T-helper 1 cell (primary cell): ENCODE measurements at regions not wholly inside any gene's neighbourhood (a gene's known extent, or its start where the extent isn't known, plus 50 kb on each side); places are given as distances from the start of the nearest gene placed in this dataset.
"Not testable (repeated sequence)": the region's sequence is repeated elsewhere in the genome, so short reads cannot be mapped to it uniquely, and the experiment has no call there.

Source experiments
- DNase-seq, 5 donors: peaks; one replicate each; pipeline ENCODE4 v3.0.0-alpha.2; 2012 to 2020

DNA sequence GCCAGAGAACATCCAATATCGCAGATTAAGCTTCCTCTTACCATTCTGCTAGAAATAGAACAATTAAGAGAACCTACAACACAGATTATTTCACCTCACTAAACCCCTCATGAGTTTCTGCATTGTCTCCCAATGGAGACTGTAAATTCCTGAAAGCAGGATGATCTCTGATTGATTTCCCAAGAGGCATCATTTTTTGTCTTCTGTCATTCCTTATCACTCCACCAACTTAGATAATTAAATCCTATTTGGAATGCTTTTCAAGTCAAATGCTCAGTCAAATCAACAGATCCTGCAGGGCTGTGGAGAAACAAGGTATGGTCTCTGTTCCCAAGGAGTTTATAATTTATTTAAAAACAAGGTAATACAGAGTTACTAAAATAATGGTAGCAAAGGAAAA lies 161.5 kb downstream of the MTERF1 start:
- DNase-seq, result no peak

DNA sequence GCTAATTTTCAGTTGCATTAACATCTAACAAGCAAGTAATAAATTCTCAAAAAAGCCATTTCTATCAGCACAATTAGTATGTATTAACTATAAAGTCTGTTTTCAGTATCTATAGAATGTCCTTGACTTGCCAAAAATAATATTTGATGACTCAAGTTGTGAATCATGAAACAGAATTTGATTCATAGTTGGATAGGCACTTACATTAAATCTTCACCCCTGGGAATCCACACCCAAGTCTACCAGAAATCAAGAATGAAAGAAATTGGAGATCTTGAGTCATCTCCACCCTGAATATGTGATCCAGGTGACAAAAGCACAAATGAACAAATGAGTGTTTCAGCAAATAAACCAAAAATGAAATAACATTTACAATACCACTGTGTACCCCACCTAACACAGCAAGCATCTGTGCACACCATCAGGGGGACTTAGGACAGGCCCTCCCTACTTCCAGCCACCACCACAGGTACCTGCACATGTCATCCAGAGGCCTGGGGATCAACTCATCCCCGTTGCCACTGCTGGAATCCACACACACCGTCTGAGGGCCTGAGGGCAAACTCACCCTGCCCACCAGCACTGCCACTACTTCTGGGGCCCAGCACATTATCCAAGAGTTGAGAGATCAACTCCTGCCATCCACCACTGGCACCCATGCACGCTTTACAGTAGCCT lies 160.1 kb downstream of the MTERF1 start:
- no peak for DNase-seq

DNA sequence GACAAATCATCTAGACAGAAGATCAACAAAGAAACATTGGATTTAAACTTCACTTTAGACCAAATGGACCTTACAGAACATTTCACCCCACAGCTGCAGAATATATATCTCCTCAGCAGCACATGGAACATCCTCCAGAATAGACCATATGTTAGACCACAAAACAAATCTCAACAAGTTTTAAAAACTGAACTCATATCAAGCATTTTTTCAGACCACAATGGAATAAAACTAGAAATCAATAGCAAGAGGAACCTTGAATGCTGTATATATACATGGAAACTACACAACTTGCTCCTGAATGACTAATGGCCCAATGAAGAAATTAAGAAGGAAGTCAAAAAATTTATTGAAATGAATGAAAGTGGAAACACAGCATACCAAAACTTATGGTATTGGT lies 157.7 kb downstream of the MTERF1 start:
- no peak for DNase-seq

DNA sequence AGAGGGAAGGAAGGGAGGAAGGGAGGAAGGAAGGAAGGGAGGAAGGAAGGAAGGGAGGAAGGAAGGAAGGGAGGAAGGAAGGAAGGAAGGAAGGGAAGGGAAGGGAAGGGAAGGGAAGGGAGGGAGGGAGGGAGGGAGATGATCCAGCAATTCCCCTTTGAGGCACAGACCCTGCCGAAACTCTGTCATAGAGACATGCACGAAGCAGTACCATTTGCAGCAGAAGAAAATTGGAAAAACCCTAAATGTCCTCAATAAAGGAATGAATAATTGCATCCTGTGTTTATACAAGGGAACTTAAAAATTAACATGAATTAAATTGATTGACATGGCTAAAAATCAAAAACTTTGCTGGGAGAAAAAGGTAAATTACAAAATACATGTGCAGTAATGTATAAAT lies 151.5 kb downstream of the MTERF1 start:
- DNase-seq, result not testable (repeated sequence)

DNA sequence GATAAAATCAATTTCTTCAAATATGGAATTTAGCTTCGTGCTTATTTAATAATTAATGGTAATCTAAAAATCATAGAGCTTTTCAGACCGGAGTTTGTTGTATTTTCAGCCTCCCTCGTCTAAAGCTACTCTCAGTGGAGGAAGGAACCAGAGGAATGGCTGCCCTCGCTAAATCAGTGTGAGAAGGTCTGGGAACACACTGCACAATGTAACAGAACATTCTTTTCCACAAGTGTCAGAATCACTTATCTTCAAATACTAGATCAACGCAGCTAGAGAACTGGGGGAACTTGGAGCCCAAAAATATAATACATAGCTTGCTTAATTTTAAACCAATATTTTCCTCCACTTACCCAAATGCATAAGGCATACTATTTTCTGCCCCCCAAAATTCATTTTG lies 148.5 kb downstream of the MTERF1 start:
- no peak for DNase-seq

DNA sequence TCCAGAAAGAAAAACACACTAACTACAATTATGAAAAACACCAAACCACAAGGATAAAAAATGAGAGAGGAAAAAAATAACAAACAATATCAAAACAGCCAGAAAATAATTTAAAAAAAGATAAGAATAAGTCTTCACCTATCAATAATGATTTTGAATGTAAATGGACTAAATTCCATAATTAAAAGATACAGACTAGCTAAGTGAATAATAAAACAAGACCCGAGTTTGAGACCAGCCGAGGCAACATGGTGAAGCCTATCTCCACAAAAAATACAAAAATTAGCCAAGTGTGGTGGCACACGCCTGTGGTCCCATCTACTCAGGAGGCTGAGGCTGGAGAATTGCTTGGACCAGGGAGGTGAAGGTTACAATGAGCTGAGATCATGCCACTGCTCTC lies 131.1 kb downstream of the MTERF1 start:
- no peak for DNase-seq

DNA sequence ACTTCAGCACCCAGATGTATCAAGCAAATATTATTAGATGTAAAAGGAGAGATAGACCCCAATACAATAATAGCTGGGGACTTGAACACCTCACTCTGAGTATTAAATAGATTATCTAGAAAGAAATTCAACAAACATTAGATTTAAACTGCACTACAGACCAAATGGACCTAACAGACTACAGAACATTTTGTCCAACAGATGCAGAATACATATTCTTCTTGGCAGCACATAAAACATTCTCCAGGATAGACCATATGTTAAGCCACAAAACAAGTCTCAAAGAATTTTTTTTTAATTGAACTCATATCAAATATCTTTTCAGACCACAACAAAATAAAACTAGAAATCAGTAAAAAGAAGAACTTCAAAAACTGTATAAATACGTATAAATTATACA lies 130.4 kb downstream of the MTERF1 start:
- DNase-seq, result no peak

DNA sequence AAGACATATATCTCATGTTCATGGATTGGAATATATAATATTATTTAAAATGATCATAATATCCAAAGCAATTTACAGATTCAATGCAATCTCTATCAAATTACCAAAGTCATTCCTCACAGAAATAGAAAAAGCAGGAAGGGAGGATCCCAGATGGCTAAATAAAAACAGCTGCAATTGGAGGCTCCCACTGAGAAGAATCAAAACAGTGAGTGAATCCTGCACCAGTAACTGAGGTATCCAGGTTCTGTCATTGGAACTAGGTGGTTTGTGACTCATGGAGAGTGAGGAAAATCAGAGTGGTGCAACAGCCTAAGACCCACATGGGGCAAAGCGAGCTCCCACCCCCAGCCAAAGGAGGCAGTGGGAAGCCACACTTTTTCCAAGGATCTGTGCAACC lies 128.4 kb downstream of the MTERF1 start:
- no peak for DNase-seq

DNA sequence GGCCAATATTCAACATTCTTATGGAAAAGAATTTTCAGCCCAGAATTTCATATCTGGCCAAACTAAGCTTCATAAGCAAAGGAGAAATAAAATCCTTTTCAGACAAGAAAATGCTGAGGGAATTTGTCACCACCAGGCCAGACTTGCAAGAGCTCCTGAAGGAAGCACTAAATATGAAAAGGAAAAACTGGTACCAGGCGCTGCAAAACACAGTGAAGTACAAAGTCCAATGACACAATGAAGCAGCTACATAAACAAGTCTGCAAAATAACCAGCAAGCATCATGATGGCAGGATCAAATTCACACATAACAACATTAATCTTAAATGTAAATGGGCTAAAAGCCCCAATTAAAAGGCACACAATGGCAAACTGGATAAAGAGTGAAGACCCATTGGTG lies 126.2 kb downstream of the MTERF1 start:
- not testable (repeated sequence) for DNase-seq

DNA sequence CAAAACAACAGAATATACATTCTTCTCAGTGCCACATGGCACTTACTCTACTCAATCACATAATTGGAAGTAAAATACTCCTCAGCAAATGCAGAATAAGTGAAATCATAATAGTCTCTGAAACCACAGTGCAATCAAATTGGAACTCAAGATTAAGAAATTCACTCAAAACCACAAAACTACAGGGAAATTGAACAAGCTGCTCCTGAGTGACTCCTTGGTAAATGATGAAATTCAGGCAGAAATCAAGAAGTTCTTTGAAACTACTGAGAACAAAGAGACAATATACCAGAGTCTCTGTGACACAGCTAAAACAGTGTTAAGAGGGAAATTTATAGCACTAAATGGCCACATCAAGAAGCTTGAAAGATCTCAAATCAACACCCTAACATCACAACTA lies 125.4 kb downstream of the MTERF1 start:
- DNase-seq, result not testable (repeated sequence)

DNA sequence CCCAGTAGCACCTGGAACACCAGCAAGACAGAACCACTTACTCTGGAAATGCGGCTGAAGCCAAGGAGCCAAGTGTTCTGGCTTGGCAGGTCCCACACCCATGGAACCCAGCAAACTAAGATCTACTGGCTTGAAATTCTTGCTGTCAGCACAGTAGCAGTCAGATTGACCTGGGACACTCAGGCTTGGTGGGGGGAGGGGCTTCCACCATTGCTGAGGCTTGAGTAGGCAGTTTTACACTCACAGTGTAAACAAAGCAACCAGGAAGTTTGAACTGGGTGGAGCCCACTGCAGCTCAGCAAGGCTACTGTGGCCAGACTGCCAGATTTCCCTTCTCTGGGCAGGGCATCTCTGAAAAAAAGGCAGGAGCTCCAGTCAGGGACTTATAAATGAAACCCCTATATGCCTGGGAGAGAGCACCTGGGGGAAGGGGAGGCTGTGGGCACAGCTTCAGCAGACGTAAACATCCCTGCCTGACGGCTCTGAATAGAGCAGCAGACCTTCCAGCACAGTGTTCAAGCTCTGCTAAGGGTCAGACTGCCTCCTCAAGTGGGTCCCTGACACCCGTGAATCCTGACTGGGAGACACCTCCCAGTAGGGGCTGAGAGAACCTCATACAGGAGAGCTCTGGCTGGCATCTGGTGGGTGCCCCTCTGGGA lies 121.2 kb downstream of the MTERF1 start:
- no peak for DNase-seq

DNA sequence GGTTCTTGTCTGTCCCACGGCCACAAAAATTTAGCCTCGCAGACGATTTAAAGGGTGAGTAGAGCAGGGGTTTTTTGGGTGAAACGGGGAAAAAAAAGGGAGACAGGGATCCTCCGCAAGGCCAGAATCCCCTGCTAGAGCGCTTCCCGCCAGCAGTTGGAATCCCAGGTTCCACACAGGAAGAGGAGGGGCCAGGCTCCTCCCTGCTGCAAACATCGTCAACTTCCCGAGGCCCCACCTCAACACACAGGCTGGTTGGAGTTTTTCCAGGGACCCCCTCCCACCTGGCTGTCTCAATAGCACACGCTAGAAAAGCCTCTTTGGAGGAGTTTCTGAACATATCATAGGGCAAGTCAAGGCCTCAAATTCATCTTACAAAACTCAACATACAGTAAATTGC lies 112.7 kb downstream of the MTERF1 start:
- DNase-seq, result no peak

DNA sequence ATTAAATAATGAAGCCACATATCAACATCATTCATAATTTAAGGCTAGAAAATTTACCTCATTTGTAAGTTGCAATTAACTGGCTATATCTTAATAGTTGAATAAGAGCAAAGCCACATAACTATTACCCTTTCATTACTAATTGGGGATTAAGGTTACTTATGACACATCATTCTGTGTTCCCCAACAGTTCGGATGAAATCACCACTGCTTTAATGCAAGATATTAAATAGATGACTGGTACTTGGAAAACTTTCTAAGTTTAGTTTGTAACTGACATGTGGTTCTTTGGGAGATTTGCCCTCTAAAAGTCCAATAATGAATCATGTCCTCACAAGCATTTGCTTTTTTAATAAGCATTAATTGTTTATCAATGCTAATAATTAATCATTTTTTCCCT lies 109.1 kb downstream of the MTERF1 start:
- DNase-seq, result no peak

DNA sequence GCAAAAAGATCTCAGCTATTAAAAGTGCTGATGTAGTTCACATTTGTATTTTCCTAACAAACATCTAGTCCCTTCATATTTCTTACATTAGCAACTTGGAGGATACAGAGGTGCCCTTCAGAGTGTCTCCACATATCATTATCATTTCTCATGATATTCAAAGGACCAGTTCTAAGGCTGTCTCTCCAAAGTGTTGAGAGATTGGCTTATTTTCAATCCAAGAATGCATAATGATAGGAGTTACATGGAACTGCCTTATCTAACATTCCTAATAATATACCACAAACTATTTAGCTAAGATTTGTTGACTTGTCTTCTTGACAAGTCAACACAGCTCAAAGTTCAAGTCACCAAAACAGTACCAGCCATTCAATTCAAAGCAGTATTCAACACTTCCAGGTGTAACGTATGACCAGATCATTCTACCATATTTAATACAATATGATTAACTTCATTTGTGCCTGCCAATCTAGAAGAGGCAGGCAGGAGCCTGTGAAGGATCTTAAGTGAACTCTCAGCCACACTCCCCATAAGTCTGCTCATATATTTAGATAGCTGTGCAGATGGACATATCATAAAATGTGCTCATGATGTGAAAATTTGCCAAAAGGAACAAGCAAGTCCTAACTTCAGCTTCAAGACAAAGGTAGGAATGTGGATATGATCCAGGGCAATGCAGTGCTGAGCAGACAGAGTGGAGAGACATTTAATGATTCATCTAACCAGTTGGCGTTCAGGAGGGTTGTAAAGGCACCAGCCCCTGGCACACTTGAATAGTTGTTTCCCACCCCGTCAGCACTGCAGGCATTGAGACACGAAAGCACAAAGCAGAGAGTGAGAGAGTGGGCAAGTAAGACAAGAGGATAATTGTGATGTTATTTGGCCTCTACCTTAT lies 108.3 kb downstream of the MTERF1 start:
- DNase-seq, result no peak

DNA sequence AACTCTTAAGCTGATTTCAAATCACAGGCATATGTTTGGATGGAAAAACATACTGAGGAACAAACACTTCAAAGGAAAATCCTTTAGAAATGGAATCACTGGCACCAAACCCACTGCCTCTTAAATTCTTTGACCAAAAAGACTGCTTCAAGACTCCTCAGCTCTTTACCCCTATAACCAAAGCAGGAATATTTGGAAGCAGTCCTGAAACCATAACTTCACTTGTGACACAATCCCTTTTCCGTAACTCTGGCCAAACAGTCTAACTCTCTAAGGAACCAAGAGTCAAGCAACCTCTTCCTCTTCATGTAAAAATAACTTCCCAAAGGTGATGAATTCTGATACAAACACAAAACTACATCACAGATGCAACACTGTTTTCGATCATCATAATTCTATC lies 104.3 kb downstream of the MTERF1 start:
- no peak for DNase-seq

DNA sequence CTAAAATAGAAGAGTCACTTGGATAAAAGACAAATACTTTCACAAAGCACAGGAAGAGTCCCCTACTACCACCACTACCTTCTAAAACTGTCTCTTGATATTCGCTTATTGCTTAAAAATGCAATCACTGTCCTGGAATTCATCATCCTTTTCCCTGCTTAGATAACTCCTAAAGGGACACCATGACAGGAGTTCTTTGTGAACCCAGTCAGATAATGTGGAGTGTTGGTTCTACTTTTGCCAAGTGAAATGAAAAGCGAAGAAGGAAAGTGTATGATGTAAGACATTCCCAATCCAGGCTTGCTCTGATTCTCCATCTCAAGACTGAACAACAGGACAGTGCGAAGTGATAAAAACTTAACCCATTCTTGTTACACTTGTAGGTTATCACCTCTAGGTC lies 103.0 kb downstream of the MTERF1 start:
- DNase-seq, result no peak

DNA sequence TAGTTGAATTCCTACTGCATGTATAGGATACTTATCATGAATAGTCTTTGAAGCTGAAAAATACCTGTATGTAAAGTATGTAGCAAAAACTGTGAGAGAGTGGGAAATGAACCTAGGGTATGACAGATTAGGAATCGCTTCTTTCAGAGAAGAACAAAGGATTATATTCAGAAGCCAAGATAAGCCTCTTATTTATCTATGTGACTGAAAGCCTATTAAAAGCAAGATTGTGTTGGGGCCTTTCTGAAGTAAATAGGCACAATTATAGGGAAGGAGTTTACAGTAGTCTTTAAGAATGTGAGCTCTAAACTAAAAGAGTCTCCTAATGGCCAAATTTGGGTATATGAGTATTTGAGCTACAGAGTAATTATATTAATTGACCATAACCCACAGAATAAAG lies 102.1 kb downstream of the MTERF1 start:
- no peak for DNase-seq

DNA sequence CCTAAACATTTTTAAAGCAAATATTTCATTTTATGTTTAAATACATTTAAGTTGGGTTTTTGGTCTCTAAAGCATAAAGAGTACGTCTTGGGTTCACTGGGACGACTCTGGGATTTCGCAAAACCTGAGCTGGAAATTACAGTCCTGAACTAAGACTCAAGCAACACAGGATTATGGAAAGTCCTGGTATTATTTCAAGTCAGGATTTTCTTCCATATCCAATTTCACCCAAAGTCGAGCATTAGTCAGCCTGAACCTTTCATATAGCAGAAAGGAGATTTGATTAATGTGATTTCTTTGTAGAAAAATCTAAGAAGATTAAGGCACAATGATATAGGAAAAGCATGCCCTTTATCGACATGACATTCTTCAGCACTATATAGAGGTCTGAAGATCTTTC lies 100.0 kb downstream of the MTERF1 start:
- DNase-seq, result no peak

DNA sequence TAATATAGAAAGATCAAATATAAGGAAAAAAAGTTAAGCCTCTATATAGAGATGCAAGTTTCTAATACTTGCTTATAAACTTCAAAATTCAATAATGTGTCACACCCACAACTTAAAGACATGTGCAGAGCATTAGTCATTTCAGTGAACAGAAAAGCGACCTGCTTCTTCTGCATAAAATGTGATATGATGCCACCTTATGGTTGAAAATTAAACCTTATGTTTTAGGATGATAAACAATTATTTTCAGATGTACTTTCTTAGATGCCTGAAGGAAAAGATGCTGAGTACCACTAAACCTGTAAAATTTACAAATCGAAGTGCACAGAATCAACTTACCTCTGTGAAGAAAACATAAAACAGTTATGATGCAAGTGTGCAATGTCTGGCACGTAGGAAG lies 96.0 kb downstream of the MTERF1 start:
- no peak for DNase-seq

DNA sequence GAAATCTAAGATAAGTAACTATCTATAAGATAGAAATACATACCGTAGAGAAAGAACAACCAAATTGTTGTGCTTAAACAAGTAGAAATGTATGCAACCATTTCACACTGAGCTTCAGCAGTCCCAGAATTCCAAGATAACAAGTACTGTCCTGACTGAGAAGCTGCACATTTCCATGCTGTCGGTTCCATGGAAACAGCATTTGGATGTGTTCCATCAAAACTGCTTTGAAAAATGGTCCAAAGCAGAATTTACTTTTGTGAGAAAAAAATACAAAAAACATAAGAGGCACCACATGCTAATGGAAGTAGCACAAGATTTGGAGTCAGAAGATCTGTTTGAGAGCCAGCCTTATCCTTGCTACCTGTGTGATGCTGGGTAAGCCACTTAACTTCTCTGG lies 92.6 kb downstream of the MTERF1 start:
- no peak for DNase-seq

DNA sequence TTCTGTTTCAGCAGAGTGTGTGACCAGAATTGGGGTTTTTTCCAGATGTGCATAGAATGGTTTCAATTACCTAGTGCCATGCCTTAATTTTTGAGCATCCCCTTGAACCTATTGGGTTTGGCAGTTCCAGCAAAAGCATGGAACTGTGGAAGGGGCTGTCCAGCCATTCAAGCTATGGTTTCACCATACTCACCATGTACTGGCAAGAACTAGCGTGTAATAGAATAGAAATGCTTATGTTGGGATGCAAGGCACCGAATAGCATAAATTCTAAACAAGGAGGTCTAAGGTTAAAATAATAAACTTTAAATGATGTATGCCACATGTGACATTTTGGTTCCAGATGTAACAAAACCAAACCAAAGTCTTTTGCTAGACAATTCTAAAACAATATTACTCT lies 91.4 kb downstream of the MTERF1 start:
- DNase-seq, result no peak

DNA sequence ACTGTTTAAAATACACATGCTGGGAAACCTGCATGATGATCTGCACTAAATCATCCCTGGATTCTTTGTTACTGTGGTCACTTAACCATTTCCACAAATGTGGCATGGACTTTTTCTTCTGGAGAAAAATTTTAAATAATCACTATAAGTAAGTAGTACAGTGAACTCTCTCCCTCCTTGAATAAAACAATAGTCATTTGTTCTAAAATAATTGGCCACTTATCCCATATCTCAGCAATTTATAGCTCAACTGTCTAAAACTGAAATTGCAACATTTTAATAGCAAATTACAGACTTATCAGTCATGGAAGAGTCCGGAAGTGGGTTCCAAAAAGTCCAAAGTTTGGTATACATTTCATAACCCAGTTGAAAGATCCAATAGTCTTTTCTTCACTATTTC lies 90.9 kb downstream of the MTERF1 start:
- DNase-seq, result no peak

DNA sequence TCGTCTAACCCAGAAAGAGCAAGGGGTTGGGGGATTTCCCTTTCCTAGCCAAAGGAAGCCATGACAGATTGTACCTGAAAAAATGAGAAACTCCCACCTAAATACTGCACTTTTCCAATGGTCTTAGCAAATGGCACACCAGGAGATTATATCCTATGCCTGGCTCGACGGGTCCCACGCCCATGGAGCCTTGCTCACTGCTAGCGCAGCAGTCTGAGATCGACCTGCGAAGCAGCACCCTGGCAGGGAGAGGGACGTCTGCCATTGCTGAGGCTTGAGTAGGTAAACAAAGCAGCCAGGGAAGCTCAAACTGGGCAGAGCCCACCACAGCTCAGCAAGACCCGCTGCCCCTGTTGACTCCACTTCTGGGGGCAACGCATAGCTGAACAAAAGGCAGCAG lies 89.9 kb downstream of the MTERF1 start:
- DNase-seq, result not testable (repeated sequence)

DNA sequence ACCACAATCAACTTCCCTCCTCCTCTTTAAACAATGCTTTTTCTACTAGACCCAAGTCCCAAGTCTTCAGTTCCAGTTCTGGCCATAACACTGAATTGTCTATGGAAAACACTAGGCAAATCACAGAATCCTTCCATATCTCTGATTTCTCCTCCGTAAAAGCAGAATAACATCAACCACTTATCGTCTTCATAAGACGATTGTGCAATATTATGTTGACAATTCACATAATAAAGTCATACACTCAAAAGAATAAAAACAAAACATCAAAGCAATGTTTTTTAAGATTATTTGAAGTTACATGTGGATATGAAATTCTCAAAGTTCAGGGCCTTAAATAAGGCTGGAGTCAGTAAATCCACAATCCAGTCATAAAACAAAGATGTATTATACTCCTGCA lies 84.4 kb downstream of the MTERF1 start:
- no peak for DNase-seq
